K562 (cell line): ENCODE measurements at regions not wholly inside any gene's neighbourhood (a gene's known extent, or its start where the extent isn't known, plus 50 kb on each side); places are given as distances from the start of the nearest gene placed in this dataset.

Experiments
- ATAC-seq: fragments of 200-7000 bp; cut with Tn5 transposase; 3 replicates; pipeline ENCODE4 v1.9.1; 2020; ENCODE audit warnings: moderate library complexity
- BruUV-seq: library from RNA; stranded (reverse); fragments of 400-500 nt; replicated peaks from 2 replicates; lab custom pipeline; 2021; lab: Mats Ljungman, UMichigan
- CTCF ChIA-PET: fragments of 300-600 bp; formaldehyde crosslinking; extraction: SDS; loops from one replicate; lab custom pipeline; 2021; ENCODE audit warnings: low intra/inter-chr PET ratio; lab: Yijun Ruan, JAX
- POLR2A ChIA-PET: fragments of 300-600, 350-650 bp; sonication (Branson Sonifier 250); formaldehyde crosslinking; extraction: SDS; loops from one replicate; lab custom pipeline; 2021; ENCODE audit warnings: antibody characterized with exemption, inconsistent platforms; lab: Yijun Ruan, JAX
- DNase-seq, 4 experiments: peaks; one replicate each; pipeline versions ENCODE4 v3.0.0 to v3.0.0-alpha.2; 2011 to 2018; ENCODE audit warnings: low spot score in 3 of 4, mixed read lengths in 3 of 4; ENCODE audit errors: extremely low read depth in 1 of 4
- FAIRE-seq: peaks from 2 replicates; lab custom pipeline; 2011; peaks lifted over from hg19 to GRCh38; lab: Jason Lieb, UNC
- H2AFZ ChIP-seq: 2 replicates; pipeline ENCODE4 v1.6.0; 2011; ENCODE audit warnings: low read depth, low read length, control low read depth, inconsistent platforms
- H3K27ac ChIP-seq: fragments of 200-600 bp; 3 replicates; pipeline ENCODE4 v1.8.0; 2011; ENCODE audit warnings: low read depth, mild to moderate bottlenecking, control low read depth, inconsistent platforms, low read length, moderate library complexity, mixed read lengths; ENCODE audit errors: extremely low read depth
- H3K27me3 ChIP-seq, 2 experiments: fragments of 300-600 bp in 1 of 2; 2 replicates in 1 of 2; 3 replicates in 1 of 2; pipeline versions ENCODE4 v1.6.0 to v1.8.0; 2011; ENCODE audit warnings: inconsistent platforms in 2 of 2, low read length in 2 of 2, mild to moderate bottlenecking in 1 of 2, mixed read lengths in 1 of 2, moderate library complexity in 1 of 2; ENCODE audit not compliant: control insufficient read depth in 2 of 2, insufficient read depth in 2 of 2
- H3K36me3 ChIP-seq: fragments of 300-600 bp; 3 replicates; pipeline ENCODE4 v1.8.0; 2011; ENCODE audit warnings: mild to moderate bottlenecking, low read length, inconsistent platforms; ENCODE audit not compliant: control insufficient read depth, insufficient read depth
- H3K4me1 ChIP-seq, 2 experiments: fragments of 200-600 bp in 1 of 2; replicated peaks in 1 of 2; 2 replicates in 1 of 2; 3 replicates in 1 of 2; pipeline versions ENCODE4 v1.5.1 to v1.8.0; 2011; ENCODE audit warnings: inconsistent platforms in 2 of 2, low read length in 2 of 2, mild to moderate bottlenecking in 1 of 2, mixed read lengths in 1 of 2, moderate library complexity in 1 of 2; ENCODE audit not compliant: control insufficient read depth in 2 of 2, insufficient read depth in 2 of 2
- H3K4me2 ChIP-seq: 2 replicates; pipeline ENCODE4 v1.6.1; 2011; ENCODE audit warnings: low read length, control low read depth, inconsistent platforms, mixed read lengths; ENCODE audit not compliant: insufficient read depth
- H3K4me3 ChIP-seq: fragments of 200-600 bp; sonication (generic), shearing (Covaris generic); 2 replicates; pipeline ENCODE4 v1.5.1; 2016; ENCODE audit warnings: control low read depth, inconsistent platforms
- H3K79me2 ChIP-seq: fragments of 200-600 bp; 3 replicates; pipeline ENCODE4 v1.8.0; 2011; ENCODE audit warnings: low read length, inconsistent platforms; ENCODE audit not compliant: control insufficient read depth, insufficient read depth
- H3K9ac ChIP-seq, 2 experiments: 2 replicates each; pipeline versions ENCODE4 v1.6.0 to v1.6.1; 2011; ENCODE audit warnings: low read depth in 2 of 2, low read length in 2 of 2, control low read depth in 1 of 2, inconsistent platforms in 1 of 2, mild to moderate bottlenecking in 1 of 2, mixed read lengths in 1 of 2; ENCODE audit not compliant: insufficient read depth in 1 of 2
- H3K9me1 ChIP-seq: one replicate; pipeline ENCODE4 v1.6.0; 2011; ENCODE audit warnings: inconsistent platforms, mild to moderate bottlenecking, low read length, moderate library complexity; ENCODE audit not compliant: control insufficient read depth, insufficient read depth
- H3K9me3 ChIP-seq: replicated peaks from 2 replicates; pipeline ENCODE4 v1.5.1; 2011; ENCODE audit warnings: low read depth, low read length, inconsistent platforms; ENCODE audit not compliant: control insufficient read depth, insufficient read depth
- H4K20me1 ChIP-seq: replicated peaks from 2 replicates; pipeline ENCODE4 v1.6.1; 2011; ENCODE audit warnings: low read length, inconsistent platforms, mixed read lengths; ENCODE audit not compliant: control insufficient read depth, insufficient read depth
- CBFA2T2 ChIP-seq: fragments of 450-650 bp; conservative IDR thresholded peaks from 2 replicates; pipeline ENCODE4 v1.6.1; 2017; ENCODE audit warnings: mild to moderate bottlenecking
- COPS2 ChIP-seq: fragments of 450-650 bp; conservative IDR thresholded peaks from 2 replicates; pipeline ENCODE4 v1.6.1; 2016; ENCODE audit warnings: mild to moderate bottlenecking, moderate library complexity
- KLF16 ChIP-seq: IDR thresholded peaks from 2 replicates; pipeline ENCODE4 v1.6.1; 2016; ENCODE audit warnings: antibody characterized with exemption
- NR2F6 ChIP-seq: fragments of 450-650 bp; formaldehyde crosslinking; IDR thresholded peaks from 2 replicates; pipeline ENCODE4 v1.4.0; 2020; ENCODE audit warnings: mild to moderate bottlenecking
- RNF2 ChIP-seq: sonication (generic); IDR thresholded peaks from 2 replicates; pipeline ENCODE4 v1.6.1; 2016
- SAFB2 ChIP-seq: fragments of 200-400 bp; formaldehyde crosslinking; IDR thresholded peaks from 2 replicates; pipeline ENCODE4 v1.6.1; 2018; ENCODE audit warnings: borderline replicate concordance, low read length, low read depth, moderate library complexity; ENCODE audit not compliant: severe bottlenecking
- TGIF2 ChIP-seq: sonication (generic); formaldehyde crosslinking; IDR thresholded peaks from 2 replicates; pipeline ENCODE4 v1.8.1; 2022; ENCODE audit warnings: mild to moderate bottlenecking, missing genetic modification reagents, moderate library complexity
- ZNF174 ChIP-seq: fragments of 250-450 bp; sonication (Bioruptor Pico); IDR thresholded peaks from 2 replicates; pipeline ENCODE4 v1.4.0; 2020; ENCODE audit warnings: mild to moderate bottlenecking
- ZNF24 ChIP-seq: fragments of 450-650 bp; IDR thresholded peaks from 2 replicates; pipeline ENCODE4 v1.6.1; 2016
- ZNF280A ChIP-seq: fragments of 450-650 bp; IDR thresholded peaks from 2 replicates; pipeline ENCODE4 v1.6.1; 2018; ENCODE audit warnings: mild to moderate bottlenecking, low read depth; ENCODE audit not compliant: partially characterized antibody
- WGBS: fragments of 100-300 bp; shearing (Covaris generic); methylation state at CpG from one replicate; pipeline ENCODE4 v1.1.6; 2016; ENCODE audit warnings: low coverage, mixed read lengths; ENCODE audit not compliant: insufficient coverage; ENCODE audit errors: missing lambda C conversion rate; 5-methylcytosine and 5-hydroxymethylcytosine counted together
- in situ Hi-C: fragments of 300-500 bp; cut with MboI; formaldehyde crosslinking; loops from 4 replicates; pipeline ENCODE4 v1.15.0; 2018; ENCODE audit warnings: inconsistent platforms, mixed read lengths
- intact Hi-C: fragments of 100-400 bp; cut with micrococcal nuclease; formaldehyde crosslinking; loops from 2 replicates; pipeline ENCODE4 v1.14.2; 2022
- TF ChIP-seq, protein P1 (sequence below): fragments of 450-650 bp; IDR thresholded peaks from 2 replicates; pipeline ENCODE4 v1.6.1; 2018; ENCODE audit not compliant: partially characterized antibody
- TF ChIP-seq, protein P2 (sequence below): sonication (generic); formaldehyde crosslinking; IDR thresholded peaks from 2 replicates; pipeline ENCODE4 v1.5.0; 2020; ENCODE audit warnings: missing genetic modification reagents
- TF ChIP-seq, protein P3 (sequence below): fragments of 250-450 bp; sonication (Bioruptor Pico); IDR thresholded peaks from 2 replicates; pipeline ENCODE4 v1.4.0; 2020; ENCODE audit warnings: mild to moderate bottlenecking, moderate library complexity

DNA sequence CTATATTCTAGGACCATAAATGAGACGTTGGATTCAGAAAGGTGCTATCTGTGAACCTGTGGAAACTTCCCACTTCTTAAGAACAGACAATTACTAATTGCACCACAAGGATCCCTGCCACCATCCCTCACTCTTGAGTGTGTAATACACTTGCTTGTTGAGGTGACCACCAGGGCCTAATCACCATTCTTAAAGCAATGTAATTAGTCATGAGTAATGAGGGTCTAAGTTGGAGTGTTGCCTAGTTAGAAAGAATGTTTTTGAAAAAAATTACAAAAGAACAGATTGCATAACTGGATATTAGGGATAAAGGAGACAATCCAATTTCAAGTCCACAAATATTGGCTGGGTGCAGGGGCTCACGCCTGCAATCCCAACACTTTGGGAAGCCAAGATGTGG, 56.9 kb upstream of the TRIO start (continued):
- TF ChIP-seq, protein P1, sequence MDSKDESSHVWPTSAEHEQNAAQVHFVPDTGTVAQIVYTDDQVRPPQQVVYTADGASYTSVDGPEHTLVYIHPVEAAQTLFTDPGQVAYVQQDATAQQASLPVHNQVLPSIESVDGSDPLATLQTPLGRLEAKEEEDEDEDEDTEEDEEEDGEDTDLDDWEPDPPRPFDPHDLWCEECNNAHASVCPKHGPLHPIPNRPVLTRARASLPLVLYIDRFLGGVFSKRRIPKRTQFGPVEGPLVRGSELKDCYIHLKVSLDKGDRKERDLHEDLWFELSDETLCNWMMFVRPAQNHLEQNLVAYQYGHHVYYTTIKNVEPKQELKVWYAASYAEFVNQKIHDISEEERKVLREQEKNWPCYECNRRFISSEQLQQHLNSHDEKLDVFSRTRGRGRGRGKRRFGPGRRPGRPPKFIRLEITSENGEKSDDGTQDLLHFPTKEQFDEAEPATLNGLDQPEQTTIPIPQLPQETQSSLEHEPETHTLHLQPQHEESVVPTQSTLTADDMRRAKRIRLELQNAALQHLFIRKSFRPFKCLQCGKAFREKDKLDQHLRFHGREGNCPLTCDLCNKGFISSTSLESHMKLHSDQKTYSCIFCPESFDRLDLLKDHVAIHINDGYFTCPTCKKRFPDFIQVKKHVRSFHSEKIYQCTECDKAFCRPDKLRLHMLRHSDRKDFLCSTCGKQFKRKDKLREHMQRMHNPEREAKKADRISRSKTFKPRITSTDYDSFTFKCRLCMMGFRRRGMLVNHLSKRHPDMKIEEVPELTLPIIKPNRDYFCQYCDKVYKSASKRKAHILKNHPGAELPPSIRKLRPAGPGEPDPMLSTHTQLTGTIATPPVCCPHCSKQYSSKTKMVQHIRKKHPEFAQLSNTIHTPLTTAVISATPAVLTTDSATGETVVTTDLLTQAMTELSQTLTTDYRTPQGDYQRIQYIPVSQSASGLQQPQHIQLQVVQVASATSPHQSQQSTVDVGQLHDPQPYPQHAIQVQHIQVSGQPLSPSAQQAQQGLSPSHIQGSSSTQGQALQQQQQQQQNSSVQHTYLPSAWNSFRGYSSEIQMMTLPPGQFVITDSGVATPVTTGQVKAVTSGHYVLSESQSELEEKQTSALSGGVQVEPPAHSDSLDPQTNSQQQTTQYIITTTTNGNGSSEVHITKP, result no peak
- TF ChIP-seq KLF16, result no peak
- TF ChIP-seq CBFA2T2, result no peak
- no peak for TF ChIP-seq RNF2
- TF ChIP-seq, all 486 proteins: peak for 0

DNA sequence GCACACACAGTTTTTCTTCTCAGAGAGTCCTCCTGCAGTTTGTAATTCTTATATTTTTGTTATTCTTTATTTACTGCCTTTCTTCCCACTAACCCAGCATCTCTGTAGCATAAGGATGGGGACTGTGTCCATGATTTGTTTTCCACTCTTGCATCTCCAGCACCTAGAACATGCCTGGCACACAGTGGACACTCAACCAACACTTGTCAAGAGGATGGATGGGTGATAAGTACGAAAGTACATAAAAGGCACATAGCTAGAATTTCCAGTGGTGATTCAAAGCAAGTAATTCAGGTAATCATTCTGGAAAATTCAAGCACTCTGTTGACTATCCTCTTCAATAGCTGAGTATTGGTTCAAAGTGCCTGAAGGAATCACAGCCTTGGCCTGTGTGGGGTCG, 60.2 kb upstream of the TRIO start:
- Histone ChIP-seq H3K4me2 (no peak overlapping the region), H3K9ac (no peak overlapping the region), H3K36me3 (no peaks in the 10 kb centered on the region), H3K27me3 (peaks cover 0 to 4% of the 10 kb centered on the region in 2 experiments; a peak in 2 of 5 replicates), H3K4me3 (no peak overlapping the region), H3K27ac (no peak overlapping the region), H3K9me1 (no peaks in the 10 kb centered on the region), H4K20me1 (no peaks in the 10 kb centered on the region), H3K79me2 (no peaks in the 10 kb centered on the region), H3K9me3 (no peaks in the 10 kb centered on the region), H3K4me1 (no peaks in the 10 kb centered on the region), H2AFZ (no peak overlapping the region)
- DNase-seq (no peak), ATAC-seq (no peak), FAIRE-seq (no peak)
- 0% methylated on average over 2 of the region's 2 CpGs for WGBS
- intact Hi-C loops, result loop anchor here (10.0 kb wide), 1 partner anchor 88 kb away; no protein-coding TSS in a partner anchor
- CTCF ChIA-PET, result no interaction called here
- in situ Hi-C loops, result no loop called here
- no TSS peak for BruUV-seq
- POLR2A ChIA-PET, result no interaction called here
- TF ChIP-seq ZNF24 (no peak), ZNF174 (CRISPR knock-in tag) (no peak), SAFB2 (no peak), TGIF2 (CRISPR knock-in tag) (no peak), NR2F6 (no peak), COPS2 (no peak), ZNF280A (no peak)
- TF ChIP-seq, protein P2, sequence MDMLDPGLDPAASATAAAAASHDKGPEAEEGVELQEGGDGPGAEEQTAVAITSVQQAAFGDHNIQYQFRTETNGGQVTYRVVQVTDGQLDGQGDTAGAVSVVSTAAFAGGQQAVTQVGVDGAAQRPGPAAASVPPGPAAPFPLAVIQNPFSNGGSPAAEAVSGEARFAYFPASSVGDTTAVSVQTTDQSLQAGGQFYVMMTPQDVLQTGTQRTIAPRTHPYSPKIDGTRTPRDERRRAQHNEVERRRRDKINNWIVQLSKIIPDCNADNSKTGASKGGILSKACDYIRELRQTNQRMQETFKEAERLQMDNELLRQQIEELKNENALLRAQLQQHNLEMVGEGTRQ (CRISPR knock-in tag), result no peak
- TF ChIP-seq, protein P3, sequence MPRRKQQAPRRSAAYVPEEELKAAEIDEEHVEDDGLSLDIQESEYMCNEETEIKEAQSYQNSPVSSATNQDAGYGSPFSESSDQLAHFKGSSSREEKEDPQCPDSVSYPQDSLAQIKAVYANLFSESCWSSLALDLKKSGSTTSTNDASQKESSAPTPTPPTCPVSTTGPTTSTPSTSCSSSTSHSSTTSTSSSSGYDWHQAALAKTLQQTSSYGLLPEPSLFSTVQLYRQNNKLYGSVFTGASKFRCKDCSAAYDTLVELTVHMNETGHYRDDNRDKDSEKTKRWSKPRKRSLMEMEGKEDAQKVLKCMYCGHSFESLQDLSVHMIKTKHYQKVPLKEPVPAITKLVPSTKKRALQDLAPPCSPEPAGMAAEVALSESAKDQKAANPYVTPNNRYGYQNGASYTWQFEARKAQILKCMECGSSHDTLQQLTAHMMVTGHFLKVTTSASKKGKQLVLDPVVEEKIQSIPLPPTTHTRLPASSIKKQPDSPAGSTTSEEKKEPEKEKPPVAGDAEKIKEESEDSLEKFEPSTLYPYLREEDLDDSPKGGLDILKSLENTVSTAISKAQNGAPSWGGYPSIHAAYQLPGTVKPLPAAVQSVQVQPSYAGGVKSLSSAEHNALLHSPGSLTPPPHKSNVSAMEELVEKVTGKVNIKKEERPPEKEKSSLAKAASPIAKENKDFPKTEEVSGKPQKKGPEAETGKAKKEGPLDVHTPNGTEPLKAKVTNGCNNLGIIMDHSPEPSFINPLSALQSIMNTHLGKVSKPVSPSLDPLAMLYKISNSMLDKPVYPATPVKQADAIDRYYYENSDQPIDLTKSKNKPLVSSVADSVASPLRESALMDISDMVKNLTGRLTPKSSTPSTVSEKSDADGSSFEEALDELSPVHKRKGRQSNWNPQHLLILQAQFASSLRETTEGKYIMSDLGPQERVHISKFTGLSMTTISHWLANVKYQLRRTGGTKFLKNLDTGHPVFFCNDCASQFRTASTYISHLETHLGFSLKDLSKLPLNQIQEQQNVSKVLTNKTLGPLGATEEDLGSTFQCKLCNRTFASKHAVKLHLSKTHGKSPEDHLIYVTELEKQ, result no peak
